ENCODE measurements at regions not wholly inside any gene's neighbourhood (a gene's known extent, or its start where the extent isn't known, plus 50 kb on each side); places are given as distances from the start of the nearest gene placed in this dataset.

GRCh38 chr2:147016181-147016580 is 828.6 kb upstream of the ACVR2A start:
- DNase-seq (ENCODE audit: low read depth), result no peak
- TF ChIP-seq, protein P1, sequence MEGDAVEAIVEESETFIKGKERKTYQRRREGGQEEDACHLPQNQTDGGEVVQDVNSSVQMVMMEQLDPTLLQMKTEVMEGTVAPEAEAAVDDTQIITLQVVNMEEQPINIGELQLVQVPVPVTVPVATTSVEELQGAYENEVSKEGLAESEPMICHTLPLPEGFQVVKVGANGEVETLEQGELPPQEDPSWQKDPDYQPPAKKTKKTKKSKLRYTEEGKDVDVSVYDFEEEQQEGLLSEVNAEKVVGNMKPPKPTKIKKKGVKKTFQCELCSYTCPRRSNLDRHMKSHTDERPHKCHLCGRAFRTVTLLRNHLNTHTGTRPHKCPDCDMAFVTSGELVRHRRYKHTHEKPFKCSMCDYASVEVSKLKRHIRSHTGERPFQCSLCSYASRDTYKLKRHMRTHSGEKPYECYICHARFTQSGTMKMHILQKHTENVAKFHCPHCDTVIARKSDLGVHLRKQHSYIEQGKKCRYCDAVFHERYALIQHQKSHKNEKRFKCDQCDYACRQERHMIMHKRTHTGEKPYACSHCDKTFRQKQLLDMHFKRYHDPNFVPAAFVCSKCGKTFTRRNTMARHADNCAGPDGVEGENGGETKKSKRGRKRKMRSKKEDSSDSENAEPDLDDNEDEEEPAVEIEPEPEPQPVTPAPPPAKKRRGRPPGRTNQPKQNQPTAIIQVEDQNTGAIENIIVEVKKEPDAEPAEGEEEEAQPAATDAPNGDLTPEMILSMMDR (conservative IDR thresholded peaks at IDR 0.05; ENCODE audit: low read depth, low read length), result no peak

DNA sequence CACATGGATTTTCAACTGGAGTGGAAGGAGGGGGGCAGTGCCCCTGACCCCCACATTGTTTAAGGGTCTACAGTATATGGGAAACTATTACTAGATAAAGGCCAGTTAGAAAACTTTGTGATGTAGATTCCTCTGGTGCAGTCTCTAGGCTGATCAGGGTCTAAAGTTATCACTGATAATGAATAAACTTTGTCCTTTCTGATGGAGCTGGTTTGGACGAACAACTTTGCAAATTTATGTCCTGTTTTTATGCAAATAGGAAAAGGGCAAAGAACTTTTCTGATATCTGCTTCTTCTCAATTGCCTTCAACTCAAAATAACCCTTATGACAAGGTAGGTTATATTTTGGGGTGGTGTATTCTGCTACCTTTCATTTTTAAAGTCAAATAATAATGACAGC is 829.2 kb upstream of the ACVR2A start:
- DNase-seq (ENCODE audit: low read depth), result no peak
- H3K4me3 ChIP-seq (ENCODE audit: low read depth, low read length), result no peak overlapping the region
- TF ChIP-seq, protein P1 (conservative IDR thresholded peaks at IDR 0.05; ENCODE audit: low read depth, low read length), result no peak

More at GRCh38 chr2:147016181-147016580, 828.6 kb upstream of the ACVR2A start:
- no peak overlapping the region for H3K4me3 ChIP-seq (ENCODE audit: low read depth, low read length)

DNA sequence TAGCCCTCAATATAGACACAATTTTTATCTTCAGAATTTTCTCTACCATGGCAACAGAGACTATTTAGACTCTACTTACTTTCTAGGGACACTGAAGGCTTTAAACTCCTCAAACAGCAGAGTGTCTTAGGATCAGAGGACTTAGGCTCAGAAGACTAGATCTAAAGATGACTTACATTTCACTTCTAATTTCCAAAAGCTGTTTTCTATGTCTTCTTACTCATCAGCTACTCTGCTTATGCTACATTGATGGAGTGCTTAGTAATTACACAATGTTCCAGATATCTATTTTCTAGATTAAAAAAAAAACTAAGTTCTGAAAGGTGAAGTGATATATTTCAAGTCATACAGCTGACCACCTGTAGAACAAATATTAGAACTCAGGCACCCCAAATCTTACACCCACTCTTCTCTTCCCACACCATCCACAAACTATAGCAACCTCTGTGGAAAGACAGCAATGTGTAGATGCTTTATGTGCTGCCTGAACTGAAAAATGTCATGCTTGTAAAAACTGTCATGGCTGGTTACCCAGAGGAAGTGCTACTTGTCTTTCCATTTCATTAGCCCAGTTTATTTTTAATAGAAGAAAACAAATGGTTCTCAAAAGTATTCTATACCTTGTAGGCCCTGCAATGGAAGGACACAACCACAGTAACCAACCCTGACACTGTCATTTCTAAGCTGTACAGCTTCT is 831.0 kb upstream of the ACVR2A start:
- TF ChIP-seq, protein P1 (conservative IDR thresholded peaks at IDR 0.05; ENCODE audit: low read depth, low read length), result no peak
- H3K4me3 ChIP-seq (ENCODE audit: low read depth, low read length), result no peak overlapping the region
- no peak for DNase-seq (ENCODE audit: low read depth)

GRCh38 chr2:147008481-147008880 is 836.3 kb upstream of the ACVR2A start:
- TF ChIP-seq, protein P1 (conservative IDR thresholded peaks at IDR 0.05; ENCODE audit: low read depth, low read length), result no peak
- H3K4me3 ChIP-seq (ENCODE audit: low read depth, low read length), result no peak overlapping the region
- DNase-seq (ENCODE audit: low read depth), result no peak

DNA sequence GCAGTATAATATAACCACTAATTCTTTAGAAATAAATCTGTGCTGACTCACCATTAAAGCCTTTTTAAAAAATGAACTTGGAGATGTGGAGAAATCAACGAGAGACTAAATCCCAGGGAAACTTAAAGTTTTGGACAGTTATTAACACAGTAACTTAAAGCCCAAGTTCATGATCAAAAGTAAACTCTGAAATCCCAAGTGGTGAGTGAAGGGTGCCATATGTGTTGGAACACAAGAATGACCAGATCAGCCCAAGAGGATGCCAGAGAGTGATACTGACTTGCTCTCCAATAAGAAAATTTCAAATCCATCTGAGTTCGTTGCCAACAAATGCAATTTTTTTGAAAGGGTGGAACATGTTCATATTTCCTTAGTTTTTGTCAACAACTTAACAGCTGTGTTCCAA is 838.1 kb upstream of the ACVR2A start:
- DNase-seq (ENCODE audit: low read depth), result no peak
- no peak overlapping the region for H3K4me3 ChIP-seq (ENCODE audit: low read depth, low read length)
- TF ChIP-seq, protein P1 (conservative IDR thresholded peaks at IDR 0.05; ENCODE audit: low read depth, low read length), result no peak

DNA sequence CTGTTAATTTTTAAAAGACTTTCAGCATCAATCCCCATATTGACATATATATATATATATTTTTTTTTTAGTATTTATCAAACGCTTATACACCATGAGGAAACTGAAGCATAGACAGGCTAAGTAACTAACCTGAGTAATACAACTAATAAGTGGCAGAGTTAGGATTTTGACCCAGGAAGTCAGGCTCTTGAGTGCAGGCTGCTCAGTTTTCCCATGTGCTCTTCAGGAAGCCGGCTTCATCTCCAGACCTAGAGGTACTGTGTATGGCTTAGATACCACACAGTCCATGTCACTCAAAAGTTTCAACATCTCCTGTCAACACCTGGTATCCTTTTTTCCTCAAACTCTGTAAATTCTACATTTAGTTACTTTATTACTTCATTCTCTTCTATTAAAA is 841.7 kb upstream of the ACVR2A start:
- no peak overlapping the region for H3K4me3 ChIP-seq (ENCODE audit: low read depth, low read length)
- TF ChIP-seq, protein P1 (conservative IDR thresholded peaks at IDR 0.05; ENCODE audit: low read depth, low read length), result no peak
- DNase-seq (ENCODE audit: low read depth), result no peak

GRCh38 chr2:147002256-147002655 is 842.6 kb upstream of the ACVR2A start:
- TF ChIP-seq, protein P1 (conservative IDR thresholded peaks at IDR 0.05; ENCODE audit: low read depth, low read length), result no peak
- H3K4me3 ChIP-seq (ENCODE audit: low read depth, low read length), result no peak overlapping the region
- DNase-seq (ENCODE audit: low read depth), result no peak
